ENCODE measurements at regions not wholly inside any gene's neighbourhood (a gene's known extent, or its start where the extent isn't known, plus 50 kb on each side); places are given as distances from the start of the nearest gene placed in this dataset.

- Mint-ChIP-seq H3K4me3 (no peak overlapping the region), H3K9me3 (no peaks in the 10 kb centered on the region)
- intact Hi-C loops (cut with micrococcal nuclease) = no loop called here
Measured at GRCh38 chr13:73136776-73137175, 78.0 kb downstream of the KLF5 start.

GRCh38 chr13:73133531-73133930 lies 74.7 kb downstream of the KLF5 start:
- Mint-ChIP-seq H3K36me3 (ENCODE audit: low read depth) (no peaks in the 10 kb centered on the region), H3K9me3 (no peaks in the 10 kb centered on the region), H3K27ac (no peak overlapping the region), H3K4me1 (ENCODE audit: low read depth) (no peaks in the 10 kb centered on the region), H3K27me3 (ENCODE audit: insufficient read depth) (peaks cover 2% of the 10 kb centered on the region), H3K4me3 (no peak overlapping the region)
- intact Hi-C loops (cut with micrococcal nuclease) = no loop called here
- DNase-seq (ENCODE audit: low spot score) = no peak

More at GRCh38 chr13:73136776-73137175, 78.0 kb downstream of the KLF5 start:
- no peaks in the 10 kb centered on the region for H3K36me3 Mint-ChIP-seq (ENCODE audit: low read depth)
- no peaks in the 10 kb centered on the region for H3K4me1 Mint-ChIP-seq (ENCODE audit: low read depth)
- DNase-seq (ENCODE audit: low spot score) = no peak
- no peak overlapping the region for H3K27ac Mint-ChIP-seq
- H3K27me3 Mint-ChIP-seq (ENCODE audit: insufficient read depth) = peaks cover 6% of the 10 kb centered on the region

- H3K4me1 Mint-ChIP-seq (ENCODE audit: low read depth) = no peaks in the 10 kb centered on the region
- no peak overlapping the region for H3K4me3 Mint-ChIP-seq
- intact Hi-C loops (cut with micrococcal nuclease) = no loop called here
- DNase-seq (ENCODE audit: low spot score) = no peak
- no peaks in the 10 kb centered on the region for H3K36me3 Mint-ChIP-seq (ENCODE audit: low read depth)
- no peaks in the 10 kb centered on the region for H3K9me3 Mint-ChIP-seq
- H3K27ac Mint-ChIP-seq = no peak overlapping the region
- peaks cover 2% of the 10 kb centered on the region for H3K27me3 Mint-ChIP-seq (ENCODE audit: insufficient read depth)
Measured at GRCh38 chr13:73131247-73131646, 72.4 kb downstream of the KLF5 start.

GRCh38 chr13:73129023-73129422 lies 70.2 kb downstream of the KLF5 start:
- DNase-seq (ENCODE audit: low spot score) = no peak
- H3K4me1 Mint-ChIP-seq (ENCODE audit: low read depth) = no peaks in the 10 kb centered on the region
- intact Hi-C loops (cut with micrococcal nuclease) = no loop called here
- H3K27me3 Mint-ChIP-seq (ENCODE audit: insufficient read depth) = peaks cover 2% of the 10 kb centered on the region
- H3K9me3 Mint-ChIP-seq = no peaks in the 10 kb centered on the region
- no peak overlapping the region for H3K27ac Mint-ChIP-seq
- H3K36me3 Mint-ChIP-seq (ENCODE audit: low read depth) = no peaks in the 10 kb centered on the region
- H3K4me3 Mint-ChIP-seq = no peak overlapping the region
